GM18505 (cell line): ENCODE measurements at regions not wholly inside any gene's neighbourhood (a gene's known extent, or its start where the extent isn't known, plus 50 kb on each side); places are given as distances from the start of the nearest gene placed in this dataset.

Source experiments
- ATAC-seq: cut with Tn5 transposase; IDR thresholded peaks from one replicate; pipeline ENCODE4 v1.9.1; 2021; ENCODE audit not compliant: unreplicated experiment
- POLR2A ChIP-seq: IDR thresholded peaks from 4 replicates; pipeline ENCODE4 v1.6.1; 2011; ENCODE audit warnings: borderline replicate concordance; ENCODE audit not compliant: insufficient read depth, insufficient read length; ENCODE audit errors: extremely low read depth

DNA sequence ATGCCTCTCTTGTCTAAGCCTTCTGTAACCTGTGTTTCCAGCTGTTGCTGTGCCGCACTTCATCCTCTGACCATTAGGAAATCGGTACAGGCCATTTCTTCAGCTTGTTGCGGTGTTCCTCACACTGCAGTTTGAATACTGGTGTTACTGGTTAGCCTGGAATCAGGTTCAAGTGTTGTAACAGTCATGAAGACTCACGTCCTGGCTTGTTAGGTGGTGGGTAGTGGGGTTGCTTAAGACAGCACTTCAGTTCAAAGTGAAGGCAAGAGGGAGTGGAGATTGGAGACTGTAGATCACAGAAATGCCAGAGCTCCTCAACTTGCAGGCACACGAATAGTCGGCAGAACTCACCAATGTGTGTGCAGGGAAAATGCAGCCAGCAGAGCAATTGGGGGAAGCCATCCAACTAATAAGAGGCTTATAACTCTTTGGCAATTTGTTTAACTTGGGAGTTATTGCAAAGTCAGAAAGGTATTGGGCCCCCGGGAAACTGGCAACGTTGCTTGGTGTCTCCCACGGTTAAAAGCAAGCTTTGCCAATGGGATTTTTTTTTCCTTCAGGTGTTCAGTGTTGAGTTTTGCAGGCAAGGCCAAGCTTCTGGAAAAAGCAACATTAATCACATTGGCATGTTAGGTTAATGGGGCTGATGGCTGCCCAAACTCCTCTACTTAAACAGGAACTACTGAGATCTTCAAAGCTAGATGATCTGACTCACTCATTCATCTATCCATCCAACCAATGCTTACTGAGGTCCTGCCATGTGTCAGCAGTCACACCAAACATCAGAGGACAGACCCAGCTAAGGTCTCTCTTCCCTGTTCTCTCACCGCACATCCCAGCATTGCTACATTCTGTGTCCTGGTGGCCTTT is 380.9 kb downstream of the GATA3 start:
- ATAC-seq, result no peak

DNA sequence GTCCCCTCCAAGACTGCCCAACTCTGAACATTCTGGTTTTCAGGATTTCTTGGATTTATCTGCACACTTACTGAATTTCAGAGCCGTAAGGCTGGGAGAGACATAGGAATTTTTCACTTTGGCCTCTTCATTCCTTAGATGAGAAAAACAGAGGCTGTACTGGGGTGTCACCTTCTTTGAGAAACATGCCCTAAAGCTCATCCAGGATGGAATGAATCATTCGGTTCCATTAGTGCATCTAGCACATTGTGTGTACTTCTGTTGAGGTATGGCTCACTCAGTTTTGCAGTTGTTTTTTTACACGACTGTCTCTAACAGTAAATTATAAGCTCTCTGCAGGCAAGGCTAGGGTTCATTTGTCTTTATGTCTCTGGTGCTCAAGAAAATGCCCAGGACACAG is 383.4 kb downstream of the GATA3 start:
- TF ChIP-seq POLR2A, result no peak

More for the DNA sequence above, 380.9 kb downstream of the GATA3 start:
- TF ChIP-seq POLR2A, result no peak

DNA sequence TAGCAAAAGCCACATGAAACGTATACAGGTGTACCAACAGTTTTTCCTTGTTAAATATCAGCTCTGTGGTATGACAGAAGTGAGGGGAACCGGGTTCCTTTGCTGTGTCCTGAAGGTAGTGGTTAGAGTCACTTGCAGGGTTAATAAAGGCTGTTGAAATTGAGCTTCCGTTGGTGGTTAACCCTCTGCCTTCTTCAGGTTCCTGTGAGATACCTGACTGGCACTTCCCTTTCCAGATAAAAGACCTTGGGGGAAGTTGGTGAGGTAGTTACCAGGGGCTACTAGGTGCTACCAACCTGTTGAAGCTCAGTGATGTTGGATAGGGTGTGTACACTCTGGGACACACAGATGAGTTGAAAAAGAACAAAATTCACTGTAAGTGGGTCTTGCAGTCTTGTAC is 384.1 kb downstream of the GATA3 start:
- TF ChIP-seq POLR2A, result no peak

More for the DNA sequence above, 383.4 kb downstream of the GATA3 start:
- ATAC-seq, result no peak

DNA sequence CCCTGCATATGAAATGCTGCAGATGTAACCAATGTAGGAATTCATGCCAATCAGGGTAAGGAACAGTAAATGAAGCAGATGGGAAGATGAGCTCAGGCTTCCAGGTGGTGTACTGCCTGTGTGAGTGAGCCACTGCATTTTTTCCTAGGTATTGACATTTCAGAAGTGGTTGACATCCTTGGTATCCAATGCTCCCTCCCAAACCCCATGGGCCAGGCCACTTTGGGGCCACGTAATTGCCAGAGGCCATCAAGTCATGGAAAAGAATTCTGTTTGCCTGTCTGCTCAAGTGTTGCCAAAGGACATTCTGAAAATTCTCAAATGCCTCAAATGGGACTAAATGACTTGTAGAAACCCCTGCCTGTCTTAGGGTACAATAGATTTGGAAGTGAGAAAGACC is 384.6 kb downstream of the GATA3 start:
- no peak for TF ChIP-seq POLR2A

More for the DNA sequence above, 384.1 kb downstream of the GATA3 start:
- no peak for ATAC-seq

DNA sequence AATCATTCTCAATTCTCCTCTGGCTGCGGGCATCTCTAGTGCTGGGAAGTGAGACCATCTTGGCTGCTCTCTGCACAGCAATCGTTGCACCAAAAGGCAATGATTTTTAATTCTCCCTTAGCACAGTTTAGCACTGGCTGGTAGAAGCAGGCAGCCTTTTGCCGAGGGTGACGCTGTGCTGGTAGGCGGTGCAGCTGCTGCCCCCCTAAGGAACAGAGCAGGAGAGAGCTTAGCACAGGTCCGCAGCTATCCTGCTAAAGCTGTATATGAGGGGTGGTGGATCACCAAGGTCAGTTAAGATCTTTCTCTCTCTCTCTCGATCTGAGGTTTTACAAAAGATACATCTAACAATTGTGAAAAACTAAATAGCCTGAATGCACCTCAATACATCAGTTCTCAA is 390.1 kb downstream of the GATA3 start:
- peak; percentile 79 for ATAC-seq
- no peak for TF ChIP-seq POLR2A

More for the DNA sequence above, 384.6 kb downstream of the GATA3 start:
- ATAC-seq, result no peak

DNA sequence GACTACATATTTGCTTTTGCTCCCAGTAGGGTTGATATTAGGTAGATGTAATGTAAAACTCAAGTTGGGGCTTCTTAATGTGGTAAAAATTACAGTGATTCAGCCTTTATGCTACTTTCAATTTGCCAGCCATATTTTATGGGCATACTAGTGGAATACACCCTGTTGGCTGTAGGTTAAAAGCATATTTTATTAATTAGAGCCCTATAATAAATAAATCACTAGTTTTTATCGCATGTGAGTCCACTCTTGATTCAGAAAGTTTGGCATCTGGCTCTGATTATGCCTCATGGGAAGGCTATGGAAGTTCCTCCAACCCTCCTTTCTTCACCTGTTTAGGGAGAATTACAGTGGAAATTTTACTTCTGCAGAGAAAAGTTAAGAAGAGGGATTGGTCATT is 390.9 kb downstream of the GATA3 start:
- no peak for TF ChIP-seq POLR2A

DNA sequence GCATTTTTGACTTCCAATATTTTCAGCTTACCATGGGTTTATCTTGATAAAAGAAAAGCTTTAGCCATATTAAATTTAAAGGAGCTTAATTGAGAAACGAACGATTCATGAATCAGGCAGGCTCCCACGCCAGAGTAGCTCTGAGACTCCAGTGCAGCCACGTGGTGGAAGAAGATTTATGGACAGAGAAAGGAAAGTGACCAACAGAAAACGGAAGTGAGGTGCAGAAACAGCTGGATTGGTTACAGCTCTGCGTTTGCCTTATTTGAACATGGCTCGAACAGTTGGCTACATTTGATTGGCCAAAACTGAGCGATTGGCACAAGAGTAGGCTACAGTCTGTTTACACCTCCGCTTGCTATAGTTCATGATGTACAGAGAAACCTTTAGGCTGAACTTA is 395.4 kb downstream of the GATA3 start:
- no peak for ATAC-seq
- no peak for TF ChIP-seq POLR2A

More for the DNA sequence above, 390.9 kb downstream of the GATA3 start:
- ATAC-seq, result no peak

DNA sequence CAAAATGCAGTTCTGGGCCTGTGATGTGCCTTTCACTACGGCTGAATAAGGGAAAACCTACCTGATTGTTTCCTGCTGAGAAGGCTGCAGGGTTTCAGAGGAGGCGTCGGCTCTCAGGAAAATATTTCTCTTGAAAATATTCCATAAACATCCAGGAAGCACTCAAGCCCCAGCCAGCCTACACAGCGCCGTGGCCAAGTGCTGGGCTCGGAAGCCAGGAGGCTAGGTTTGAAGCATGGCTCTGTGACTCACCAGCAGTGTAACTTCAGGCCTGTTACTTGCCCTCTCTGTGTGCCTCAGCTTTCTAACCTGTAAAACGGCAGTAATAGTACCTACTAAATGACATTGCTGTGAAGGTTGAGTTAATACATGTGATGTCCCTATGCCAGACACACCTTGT is 399.1 kb downstream of the GATA3 start:
- no peak for ATAC-seq

DNA sequence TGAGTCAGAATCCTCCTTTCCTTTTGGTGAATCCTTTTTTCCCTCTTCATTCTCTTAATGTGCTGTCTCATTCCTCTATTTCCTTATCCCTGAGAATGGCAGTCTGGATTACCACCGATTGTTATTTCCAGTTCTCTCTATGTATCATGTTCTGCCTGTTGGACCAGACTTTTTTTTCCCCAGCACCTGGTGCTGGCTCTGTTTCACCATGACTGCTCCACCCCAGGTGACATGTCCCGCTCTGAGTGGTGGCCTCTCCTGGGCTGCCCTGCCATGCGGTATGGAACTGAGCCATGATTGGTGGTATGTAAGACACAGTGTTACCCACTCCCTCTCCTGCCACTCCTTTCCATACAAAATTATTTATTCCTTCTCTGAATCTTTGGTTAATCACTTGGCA is 399.9 kb downstream of the GATA3 start:
- no peak for TF ChIP-seq POLR2A
- ATAC-seq, result no peak

More for the DNA sequence above, 399.1 kb downstream of the GATA3 start:
- no peak for TF ChIP-seq POLR2A

DNA sequence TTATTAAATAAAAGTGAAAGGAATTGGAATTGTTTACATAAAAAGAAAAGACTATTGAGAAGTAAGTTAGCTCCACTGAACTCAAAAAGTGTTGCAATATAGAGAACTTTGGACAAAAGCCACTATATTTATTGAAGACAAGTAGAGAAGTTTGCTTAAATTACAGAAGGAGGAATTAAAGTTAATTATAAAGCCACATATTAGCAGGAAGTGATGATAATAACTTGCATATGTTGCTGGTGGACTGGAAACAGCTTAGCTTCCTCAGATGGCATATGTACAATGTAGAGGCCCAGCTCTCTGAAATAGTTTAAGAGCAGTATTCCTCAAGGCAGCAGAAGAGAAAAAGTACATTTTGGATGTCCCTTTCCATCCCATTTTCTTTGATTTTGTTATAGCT is 400.7 kb downstream of the GATA3 start:
- TF ChIP-seq POLR2A, result no peak
- ATAC-seq, result no peak

DNA sequence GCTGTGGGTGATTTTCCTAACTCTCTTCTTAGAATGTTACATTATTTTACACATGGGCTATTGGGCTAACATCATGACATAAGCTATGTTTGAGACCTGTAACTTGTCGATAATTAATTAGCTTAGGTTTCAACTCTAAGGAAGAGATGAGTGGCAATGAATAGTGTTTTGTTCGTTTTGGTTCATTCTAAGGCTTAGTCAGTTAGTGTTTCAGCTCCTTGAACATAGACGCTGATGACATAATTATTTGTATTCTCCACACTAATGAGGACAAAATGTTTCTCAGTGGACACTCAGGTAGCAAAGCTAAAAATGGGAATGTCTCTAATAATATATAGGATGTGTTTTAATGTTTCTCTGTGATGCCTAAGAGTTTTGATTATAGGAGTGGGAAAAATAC is 401.9 kb downstream of the GATA3 start:
- no peak for TF ChIP-seq POLR2A
- ATAC-seq, result no peak

DNA sequence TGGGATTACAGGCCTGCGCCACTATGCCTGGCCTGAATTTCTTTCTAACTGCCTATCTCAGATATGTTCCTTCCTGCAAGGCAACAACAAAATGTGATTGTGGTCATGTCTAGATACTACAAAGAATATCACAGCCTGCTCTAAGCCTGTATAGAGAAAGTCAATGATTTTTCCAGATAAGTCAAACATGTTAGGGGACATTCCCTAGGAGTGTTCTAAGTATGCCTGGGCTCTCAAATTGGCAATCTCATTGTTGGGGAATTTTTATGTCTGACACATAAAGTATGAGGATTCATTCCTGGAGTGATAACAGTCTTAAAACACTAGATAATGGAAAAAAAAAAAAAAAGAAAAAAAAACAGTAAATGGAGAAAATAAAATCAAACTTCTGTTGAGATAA is 406.1 kb downstream of the GATA3 start:
- TF ChIP-seq POLR2A, result no peak
- ATAC-seq, result no peak

DNA sequence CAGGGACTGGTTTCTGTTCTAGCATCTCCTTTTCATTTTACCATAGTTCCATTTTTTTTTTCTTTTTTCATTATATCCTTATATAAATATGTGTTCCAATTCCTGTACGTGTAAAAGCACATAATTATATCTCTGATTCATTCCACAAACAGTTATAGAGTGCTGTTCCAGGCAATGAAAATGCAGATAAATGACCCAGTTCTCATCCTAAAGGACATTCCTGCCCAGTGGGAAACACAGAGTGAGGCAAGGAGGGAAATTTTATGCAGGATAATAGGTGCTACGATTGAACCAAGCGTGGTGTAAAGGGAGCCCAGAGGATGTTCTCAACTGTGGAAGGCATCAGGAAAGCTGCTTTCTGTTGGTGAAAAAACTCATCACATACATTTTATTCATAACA is 408.1 kb downstream of the GATA3 start:
- ATAC-seq, result no peak
- TF ChIP-seq POLR2A, result no peak

DNA sequence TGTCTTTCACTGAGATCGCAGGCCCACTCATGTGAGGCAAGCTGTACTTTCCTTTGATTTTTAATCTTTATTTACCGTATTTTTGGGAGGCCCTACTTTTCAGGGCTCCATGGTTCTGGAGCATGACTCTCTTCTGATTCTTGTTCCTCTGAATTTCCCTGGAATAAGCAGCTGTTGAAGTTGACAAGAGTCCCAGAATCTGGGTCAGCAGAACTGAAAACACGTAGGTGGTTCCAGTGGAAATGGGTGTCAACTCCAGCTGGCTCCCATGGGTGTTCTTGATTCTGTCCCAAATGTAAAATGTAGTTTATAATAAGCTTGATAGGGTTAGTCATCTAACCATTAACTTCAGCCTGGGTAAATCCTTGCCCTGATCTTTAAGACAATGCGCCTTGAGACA is 409.4 kb downstream of the GATA3 start:
- no peak for ATAC-seq
- no peak for TF ChIP-seq POLR2A
